HCT116 (cell line): ENCODE measurements at regions not wholly inside any gene's neighbourhood (a gene's known extent, or its start where the extent isn't known, plus 50 kb on each side); places are given as distances from the start of the nearest gene placed in this dataset.

Experiments used
- ATAC-seq: fragments of 200-7000 bp; cut with Tn5 transposase; 2 replicates; pipeline ENCODE4 v1.9.1; 2020; ENCODE audit warnings: mild to moderate bottlenecking, moderate library complexity
- BruUV-seq: library from RNA; stranded (reverse); fragments of 400-500 nt; replicated peaks from 2 replicates; lab custom pipeline; 2021; lab: Mats Ljungman, UMichigan
- CTCF ChIA-PET: fragments of 300-600 bp; sonication (Branson Sonifier 250); formaldehyde crosslinking; loops from one replicate; lab custom pipeline; 2021; ENCODE audit warnings: antibody characterized with exemption; lab: Charles Lee
- POLR2A ChIA-PET: fragments of 300-600, 350-600 bp; sonication (Branson Sonifier 250); formaldehyde crosslinking; loops from one replicate; lab custom pipeline; 2021; ENCODE audit warnings: antibody characterized with exemption; lab: Charles Lee
- RAD21 ChIA-PET, 2 experiments: fragments of 300-600 bp; sonication (Branson Sonifier 250); formaldehyde crosslinking; loops; one replicate each; lab custom pipeline; 2023; ENCODE audit warnings: low total read pairs in 2 of 2; ENCODE audit not compliant: uncharacterized antibody in 2 of 2, unreplicated experiment in 2 of 2, low non-redundant PET in 1 of 2; lab: Charles Lee
- DNase-seq: peaks from one replicate; pipeline ENCODE4 v3.0.0-alpha.2; 2010; ENCODE audit warnings: low read depth, low spot score
- H2AFZ ChIP-seq: fragments of 200-600 bp; shearing (Covaris generic), sonication (generic); 2 replicates; pipeline ENCODE4 v1.6.1; 2017; ENCODE audit warnings: low read depth, mixed run types, mixed read lengths, antibody characterized with exemption, low read length; ENCODE audit not compliant: poor library complexity, severe bottlenecking
- H3K27ac ChIP-seq: 2 replicates; pipeline ENCODE4 v1.5.1; 2012; ENCODE audit warnings: low read depth, low read length
- H3K27me3 ChIP-seq: fragments of 200-600 bp; sonication (generic); 2 replicates; pipeline ENCODE4 v1.6.1; 2016; ENCODE audit warnings: mixed run types, low read length, mixed read lengths; ENCODE audit not compliant: insufficient read depth
- H3K36me3 ChIP-seq, 2 experiments: fragments of 200-500 bp in 1 of 2; fragments of 200-600 bp in 1 of 2; sonication (Bioruptor generic) in 1 of 2; sonication (generic) in 1 of 2; 2 replicates each; pipeline versions ENCODE4 v1.5.1 to v1.6.1; 2014 to 2016; ENCODE audit warnings: low read length in 2 of 2, inconsistent platforms in 1 of 2, mixed read lengths in 1 of 2, mixed run types in 1 of 2; ENCODE audit not compliant: insufficient read depth in 2 of 2, control insufficient read depth in 1 of 2
- H3K4me1 ChIP-seq, 2 experiments: fragments of 200-600 bp in 1 of 2; sonication (generic) in 1 of 2; 2 replicates each; pipeline versions ENCODE4 v1.5.1 to v1.6.1; 2012 to 2017; ENCODE audit warnings: low read length in 2 of 2, inconsistent platforms in 1 of 2, mild to moderate bottlenecking in 1 of 2, mixed read lengths in 1 of 2, mixed run types in 1 of 2, moderate library complexity in 1 of 2; ENCODE audit not compliant: insufficient read depth in 2 of 2, control insufficient read depth in 1 of 2
- H3K4me2 ChIP-seq: fragments of 200-600 bp; sonication (generic); 2 replicates; pipeline ENCODE4 v1.6.1; 2017; ENCODE audit warnings: mixed run types, low read length, mixed read lengths
- H3K4me3 ChIP-seq, 2 experiments: fragments of 200-600 bp in 1 of 2; sonication (generic) in 1 of 2; replicated peaks in 1 of 2; 2 replicates each; pipeline ENCODE4 v1.5.1; 2011 to 2016; ENCODE audit warnings: low read length in 2 of 2, control low read depth in 1 of 2, low read depth in 1 of 2, mild to moderate bottlenecking in 1 of 2, mixed read lengths in 1 of 2, mixed run types in 1 of 2
- H3K79me2 ChIP-seq: fragments of 200-600 bp; sonication (generic); 2 replicates; pipeline ENCODE4 v1.6.1; 2017; ENCODE audit warnings: mild to moderate bottlenecking, mixed run types, low read length, moderate library complexity, mixed read lengths; ENCODE audit not compliant: insufficient read depth
- H3K9ac ChIP-seq: fragments of 200-600 bp; sonication (generic); 2 replicates; pipeline ENCODE4 v1.6.1; 2016; ENCODE audit warnings: low read length, mixed read lengths
- H3K9me2 ChIP-seq: fragments of 200-600 bp; sonication (generic), shearing (Covaris generic); 2 replicates; pipeline ENCODE4 v1.6.1; 2017; ENCODE audit warnings: mixed run types, mild to moderate bottlenecking, moderate library complexity; ENCODE audit not compliant: insufficient read depth
- H3K9me3 ChIP-seq, 2 experiments: fragments of 200-500 bp in 1 of 2; fragments of 200-600 bp in 1 of 2; sonication (Bioruptor generic) in 1 of 2; sonication (generic) in 1 of 2; 2 replicates each; pipeline ENCODE4 v1.6.1; 2014 to 2017; ENCODE audit warnings: low read length in 2 of 2, mixed read lengths in 2 of 2, inconsistent platforms in 1 of 2, low read depth in 1 of 2, mild to moderate bottlenecking in 1 of 2, mixed run types in 1 of 2, moderate library complexity in 1 of 2; ENCODE audit not compliant: control insufficient read depth in 1 of 2, insufficient read depth in 1 of 2
- H4K20me1 ChIP-seq: fragments of 200-600 bp; sonication (generic), shearing (Covaris generic); 2 replicates; pipeline ENCODE4 v1.6.1; 2017; ENCODE audit warnings: mixed run types, mild to moderate bottlenecking, moderate library complexity; ENCODE audit not compliant: insufficient read depth
- CBX3 ChIP-seq: IDR thresholded peaks from 2 replicates; pipeline ENCODE4 v1.6.1; 2012; ENCODE audit warnings: low read depth
- CTCF ChIP-seq, 3 experiments: fragments of 200-600 bp in 1 of 3; sonication (generic) in 1 of 3; IDR thresholded peaks in 2 of 3; conservative IDR thresholded peaks in 1 of 3; 2 replicates each; pipeline ENCODE4 v1.5.1; 2012 to 2017; ENCODE audit warnings: low read depth in 2 of 3, low read length in 2 of 3, antibody characterized with exemption in 1 of 3, borderline replicate concordance in 1 of 3, control low read depth in 1 of 3, mild to moderate bottlenecking in 1 of 3, mixed read lengths in 1 of 3, mixed run types in 1 of 3, moderate library complexity in 1 of 3; ENCODE audit not compliant: insufficient read depth in 1 of 3
- EGR1 ChIP-seq: IDR thresholded peaks from 2 replicates; pipeline ENCODE4 v1.6.1; 2012; ENCODE audit warnings: low read depth
- EZH2 ChIP-seq: fragments of 200-600 bp; sonication (generic); IDR thresholded peaks from 2 replicates; pipeline ENCODE4 v1.6.1; 2017; ENCODE audit warnings: antibody characterized with exemption, mixed run types
- JUND ChIP-seq: IDR thresholded peaks from 2 replicates; pipeline ENCODE4 v1.6.1; 2012
- REST ChIP-seq: IDR thresholded peaks from 2 replicates; pipeline ENCODE4 v1.6.1; 2012; ENCODE audit warnings: low read depth
- SIN3A ChIP-seq: IDR thresholded peaks from 2 replicates; pipeline ENCODE4 v1.6.1; 2012; ENCODE audit warnings: low read depth
- TCF7L2 ChIP-seq: IDR thresholded peaks from 2 replicates; pipeline ENCODE4 v1.7.0; 2011; ENCODE audit warnings: borderline replicate concordance, inconsistent platforms; ENCODE audit not compliant: insufficient read depth, insufficient read length; ENCODE audit errors: extremely low read depth
- intact Hi-C: fragments of 100-400 bp; cut with micrococcal nuclease; formaldehyde crosslinking; loops from 2 replicates; pipeline ENCODE4 v1.10.0; 2022
- TF ChIP-seq, protein P1 (sequence below): IDR thresholded peaks from 2 replicates; pipeline ENCODE4 v1.6.1; 2012

GRCh38 chr3:72157748-72158638 is 373.0 kb upstream of the PROK2 start (continued):
- TF ChIP-seq CTCF (IDR thresholded peaks at IDR 0.05 in 2 of 3, conservative IDR thresholded peaks at IDR 0.05 in 1 of 3; ENCODE audit: borderline replicate concordance in 1 of 3, insufficient read depth in 1 of 3, low read depth in 2 of 3, low read length in 2 of 3): no peak
- TF ChIP-seq, all 23 proteins: peak for 0

DNA sequence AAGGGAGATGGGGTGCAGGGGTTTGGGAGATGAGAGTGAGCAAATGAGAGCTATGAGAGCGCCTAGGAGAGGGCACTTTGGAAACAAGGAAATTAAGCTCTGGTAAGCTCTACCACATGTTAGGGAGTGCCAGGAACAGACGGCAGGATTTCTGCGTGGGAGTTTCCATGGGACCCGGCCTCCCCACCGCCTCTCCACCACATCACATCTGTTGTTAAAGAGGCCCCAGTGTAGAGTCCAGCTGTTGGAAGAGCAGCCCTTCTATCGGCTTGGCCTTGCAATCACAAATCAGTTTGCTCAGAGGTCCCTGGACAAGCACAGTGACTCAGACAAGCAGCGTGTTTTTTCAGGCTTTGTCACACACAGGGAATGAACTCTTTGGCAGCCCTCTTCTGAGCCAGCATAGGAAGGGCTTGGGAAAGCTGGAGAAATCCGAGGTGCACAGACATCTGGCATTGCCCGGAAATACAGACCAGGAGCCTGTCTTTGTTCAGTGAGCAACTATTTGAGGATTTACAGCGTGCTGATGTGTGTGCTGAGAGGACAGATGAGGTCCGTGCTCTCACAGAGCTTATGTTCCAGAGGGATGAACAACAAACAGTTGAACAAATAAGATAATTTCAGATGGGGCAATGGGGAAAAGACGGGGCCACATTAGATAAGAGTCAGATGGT is 370.6 kb upstream of the PROK2 start:
- H3K9ac ChIP-seq: no peak overlapping the region
- ATAC-seq: no peak
- ChIA-PET CTCF (no interaction called here), POLR2A (no interaction called here), RAD21 (no interaction called here)
- H2AFZ ChIP-seq: no peak overlapping the region
- H3K4me3 ChIP-seq: no peak overlapping the region
- no peaks in the 10 kb centered on the region for H3K36me3 ChIP-seq
- intact Hi-C loops: no loop called here
- no peak for DNase-seq
- H3K4me1 ChIP-seq: peaks cover 0 to 17% of the 10 kb centered on the region in 2 experiments; a peak in 3 of 4 replicates
- no peak overlapping the region for H3K27ac ChIP-seq
- no TSS peak for BruUV-seq
- no peaks in the 10 kb centered on the region for H4K20me1 ChIP-seq
- H3K9me2 ChIP-seq: no peaks in the 10 kb centered on the region
- no peaks in the 10 kb centered on the region for H3K79me2 ChIP-seq
- TF ChIP-seq EGR1 (no peak), REST (no peak), EZH2 (no peak), CBX3 (no peak), SIN3A (no peak), TCF7L2 (no peak), JUND (no peak)
- TF ChIP-seq, protein P1, sequence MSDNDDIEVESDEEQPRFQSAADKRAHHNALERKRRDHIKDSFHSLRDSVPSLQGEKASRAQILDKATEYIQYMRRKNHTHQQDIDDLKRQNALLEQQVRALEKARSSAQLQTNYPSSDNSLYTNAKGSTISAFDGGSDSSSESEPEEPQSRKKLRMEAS: no peak
- no peak overlapping the region for H3K4me2 ChIP-seq
- H3K9me3 ChIP-seq: no peaks in the 10 kb centered on the region
- no peaks in the 10 kb centered on the region for H3K27me3 ChIP-seq
